A549 (cell line): ENCODE measurements at regions not wholly inside any gene's neighbourhood (a gene's known extent, or its start where the extent isn't known, plus 50 kb on each side); places are given as distances from the start of the nearest gene placed in this dataset.
"Not testable (repeated sequence)": the region's sequence is repeated elsewhere in the genome, so short reads cannot be mapped to it uniquely, and the experiment has no call there.

ENCODE experiments used
- ATAC-seq, 2 experiments: fragments of 200-7000 bp in 1 of 2; fragments of >200 bp in 1 of 2; cut with Nextera tagmentation in 1 of 2; cut with Tn5 transposase in 1 of 2; 3 replicates each; pipeline versions ENCODE4 v1.8.0 to v1.9.1; 2018 to 2020; ENCODE audit warnings: mild to moderate bottlenecking in 1 of 2, moderate library complexity in 1 of 2
- CTCF ChIA-PET: fragments of 300-600 bp; sonication (Branson Sonifier 250); formaldehyde crosslinking; extraction: SDS; loops from one replicate; lab custom pipeline; 2021; ENCODE audit warnings: antibody characterized with exemption, inconsistent platforms; lab: Yijun Ruan, JAX
- POLR2A ChIA-PET: fragments of 350-600 bp; formaldehyde crosslinking; extraction: SDS; loops from one replicate; lab custom pipeline; 2021; ENCODE audit warnings: antibody characterized with exemption, inconsistent platforms; lab: Yijun Ruan, JAX
- DNase-seq, 2 experiments: peaks; one replicate each; pipeline versions ENCODE4 v3.0.0 to v3.0.0-alpha.2; 2011 to 2016; ENCODE audit warnings: low read depth in 1 of 2, low spot score in 1 of 2
- FAIRE-seq: peaks from 2 replicates; lab custom pipeline; 2011; peaks lifted over from hg19 to GRCh38; lab: Jason Lieb, UNC
- H3K27ac ChIP-seq, 2 experiments: fragments of >200 bp; sonication (Bioruptor Twin); formaldehyde crosslinking; 3 replicates each; pipeline ENCODE4 v1.5.1; 2016 to 2017
- H3K4me1 ChIP-seq: fragments of >200 bp; sonication (Bioruptor Twin); formaldehyde crosslinking; 3 replicates; pipeline ENCODE4 v1.6.1; 2016
- H3K4me2 ChIP-seq: fragments of >200 bp; sonication (Bioruptor Twin); formaldehyde crosslinking; 3 replicates; pipeline ENCODE4 v1.6.1; 2016
- H3K4me3 ChIP-seq: fragments of >200 bp; sonication (Bioruptor Twin); formaldehyde crosslinking; 3 replicates; pipeline ENCODE4 v1.5.1; 2016
- H3K9me3 ChIP-seq: fragments of >200 bp; sonication (Bioruptor Twin); formaldehyde crosslinking; 3 replicates; pipeline ENCODE4 v1.6.1; 2016
- BHLHE40 ChIP-seq: IDR thresholded peaks from 2 replicates; pipeline ENCODE4 v1.6.1; 2012; ENCODE audit warnings: low read depth, low read length, inconsistent platforms
- CBX8 ChIP-seq: fragments of 200-600 bp; sonication (generic); IDR thresholded peaks from 2 replicates; pipeline ENCODE4 v1.6.1; 2016
- CHD2 ChIP-seq: fragments of 150-350 bp; IDR thresholded peaks from 2 replicates; pipeline ENCODE4 v1.6.1; 2014; ENCODE audit warnings: low read length; ENCODE audit not compliant: partially characterized antibody
- CHD4 ChIP-seq: fragments of 200-600 bp; sonication (generic); IDR thresholded peaks from 2 replicates; pipeline ENCODE4 v1.6.1; 2016; ENCODE audit warnings: antibody characterized with exemption, mild to moderate bottlenecking, borderline replicate concordance
- CTCF ChIP-seq: fragments of >200 bp; sonication (Bioruptor Twin); formaldehyde crosslinking; IDR thresholded peaks from 3 replicates; pipeline ENCODE4 v1.5.1; 2016
- ESRRA ChIP-seq: fragments of 150-350 bp; IDR thresholded peaks from 2 replicates; pipeline ENCODE4 v1.6.1; 2014; ENCODE audit warnings: mild to moderate bottlenecking, low read length, borderline replicate concordance
- KDM5A ChIP-seq: fragments of 200-600 bp; sonication (generic); IDR thresholded peaks from 2 replicates; pipeline ENCODE4 v1.6.1; 2016; ENCODE audit warnings: antibody characterized with exemption, mild to moderate bottlenecking
- MYC ChIP-seq: IDR thresholded peaks from 2 replicates; pipeline ENCODE4 v1.6.1; 2012; ENCODE audit warnings: mild to moderate bottlenecking, inconsistent platforms, low read length, improper control_type of control experiment, borderline replicate concordance
- PHF8 ChIP-seq: fragments of 200-600 bp; sonication (generic); IDR thresholded peaks from 2 replicates; pipeline ENCODE4 v1.6.1; 2016; ENCODE audit warnings: low read depth, mild to moderate bottlenecking, antibody characterized with exemption, moderate library complexity, borderline replicate concordance
- POLR2AphosphoS2 ChIP-seq: conservative IDR thresholded peaks from 2 replicates; pipeline ENCODE4 v1.6.1; 2012; ENCODE audit warnings: low read length, improper control_type of control experiment, inconsistent platforms
- RCOR1 ChIP-seq: fragments of 150-350 bp; IDR thresholded peaks from 2 replicates; pipeline ENCODE4 v1.6.1; 2014; ENCODE audit warnings: antibody characterized with exemption, low read length, low read depth
- RNF2 ChIP-seq: fragments of 200-600 bp; sonication (generic); IDR thresholded peaks from 2 replicates; pipeline ENCODE4 v1.6.1; 2016; ENCODE audit warnings: low read depth, mild to moderate bottlenecking, antibody characterized with exemption, moderate library complexity, borderline replicate concordance
- ZC3H11A ChIP-seq: fragments of 450-650 bp; IDR thresholded peaks from 2 replicates; pipeline ENCODE4 v1.6.1; 2014; ENCODE audit warnings: antibody characterized with exemption, mild to moderate bottlenecking
- WGBS: methylation state at CpG from one replicate; pipeline ENCODE4 v1.1.6; 2017; ENCODE audit errors: missing lambda C conversion rate; 5-methylcytosine and 5-hydroxymethylcytosine counted together
- TF ChIP-seq, protein P1 (sequence below): IDR thresholded peaks from 2 replicates; pipeline ENCODE4 v1.6.1; 2012; ENCODE audit warnings: low read depth, borderline replicate concordance
- TF ChIP-seq, protein P2 (sequence below): fragments of 450-650 bp; IDR thresholded peaks from 2 replicates; pipeline ENCODE4 v1.6.1; 2014; ENCODE audit warnings: antibody characterized with exemption
- TF ChIP-seq, protein P3 (sequence below): fragments of >200 bp; sonication (Bioruptor Twin); formaldehyde crosslinking; IDR thresholded peaks from 2 replicates; pipeline ENCODE4 v1.6.1; 2016
- TF ChIP-seq, protein P4 (sequence below): fragments of 200-600 bp; sonication (generic); IDR thresholded peaks from 2 replicates; pipeline ENCODE4 v1.6.1; 2016; ENCODE audit warnings: antibody characterized with exemption, mild to moderate bottlenecking, moderate library complexity

- ATAC-seq (no peak), DNase-seq (no peak), FAIRE-seq (no peak)
- ChIA-PET CTCF (interaction anchor here (0.6 to 1.6 kb wide), 2 partner anchors 9 to 781 kb away, joined by 4 to 7 read pairs; no protein-coding TSS in a partner anchor), POLR2A (no interaction called here)
- WGBS, result 59% methylated on average over 6 of the region's 6 CpGs
- Histone ChIP-seq H3K4me2 (no peak overlapping the region), H3K4me3 (no peak overlapping the region), H3K27ac (no peak overlapping the region), H3K4me1 (no peaks in the 10 kb centered on the region), H3K9me3 (no peaks in the 10 kb centered on the region)
- TF ChIP-seq, protein P1, sequence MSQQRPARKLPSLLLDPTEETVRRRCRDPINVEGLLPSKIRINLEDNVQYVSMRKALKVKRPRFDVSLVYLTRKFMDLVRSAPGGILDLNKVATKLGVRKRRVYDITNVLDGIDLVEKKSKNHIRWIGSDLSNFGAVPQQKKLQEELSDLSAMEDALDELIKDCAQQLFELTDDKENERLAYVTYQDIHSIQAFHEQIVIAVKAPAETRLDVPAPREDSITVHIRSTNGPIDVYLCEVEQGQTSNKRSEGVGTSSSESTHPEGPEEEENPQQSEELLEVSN, result no peak
- TF ChIP-seq RNF2, result no peak
These were observed 605.1 kb downstream of the BCOR start for GRCh38 chrX:39492497-39493162.

GRCh38 chrX:39493168-39493567 lies 604.6 kb downstream of the BCOR start:
- FAIRE-seq, result peak; percentile 76
- no peak for TF ChIP-seq KDM5A
- TF ChIP-seq, protein P2, sequence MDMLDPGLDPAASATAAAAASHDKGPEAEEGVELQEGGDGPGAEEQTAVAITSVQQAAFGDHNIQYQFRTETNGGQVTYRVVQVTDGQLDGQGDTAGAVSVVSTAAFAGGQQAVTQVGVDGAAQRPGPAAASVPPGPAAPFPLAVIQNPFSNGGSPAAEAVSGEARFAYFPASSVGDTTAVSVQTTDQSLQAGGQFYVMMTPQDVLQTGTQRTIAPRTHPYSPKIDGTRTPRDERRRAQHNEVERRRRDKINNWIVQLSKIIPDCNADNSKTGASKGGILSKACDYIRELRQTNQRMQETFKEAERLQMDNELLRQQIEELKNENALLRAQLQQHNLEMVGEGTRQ, result no peak
- TF ChIP-seq RCOR1, result no peak
- no peak for TF ChIP-seq CHD2
- TF ChIP-seq CHD4, result no peak
- TF ChIP-seq, protein P3, sequence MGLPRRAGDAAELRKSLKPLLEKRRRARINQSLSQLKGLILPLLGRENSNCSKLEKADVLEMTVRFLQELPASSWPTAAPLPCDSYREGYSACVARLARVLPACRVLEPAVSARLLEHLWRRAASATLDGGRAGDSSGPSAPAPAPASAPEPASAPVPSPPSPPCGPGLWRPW, result no peak
- TF ChIP-seq ESRRA, result no peak
- Histone ChIP-seq H3K9me3 (no peaks in the 10 kb centered on the region), H3K4me2 (no peak overlapping the region), H3K4me1 (no peaks in the 10 kb centered on the region), H3K27ac (no peak overlapping the region), H3K4me3 (no peak overlapping the region)
- 87% methylated on average over 1 of the region's 1 CpG for WGBS
- no peak for ATAC-seq
- ChIA-PET CTCF (interaction anchor here (1.6 kb wide), 1 partner anchor 9 kb away, joined by 4 read pairs; no protein-coding TSS in a partner anchor), POLR2A (no interaction called here)
- no peak for DNase-seq

- CTCF ChIA-PET, POLR2A ChIA-PET, H3K4me2 ChIP-seq, H3K4me3 ChIP-seq, H3K27ac ChIP-seq, H3K9me3 ChIP-seq, DNase-seq, H3K4me1 ChIP-seq, FAIRE-seq, ATAC-seq: not testable (repeated sequence)
- WGBS, result 64% methylated on average over 4 of the region's 4 CpGs
These were observed 600.6 kb downstream of the BCOR start for GRCh38 chrX:39497117-39497516.

DNA sequence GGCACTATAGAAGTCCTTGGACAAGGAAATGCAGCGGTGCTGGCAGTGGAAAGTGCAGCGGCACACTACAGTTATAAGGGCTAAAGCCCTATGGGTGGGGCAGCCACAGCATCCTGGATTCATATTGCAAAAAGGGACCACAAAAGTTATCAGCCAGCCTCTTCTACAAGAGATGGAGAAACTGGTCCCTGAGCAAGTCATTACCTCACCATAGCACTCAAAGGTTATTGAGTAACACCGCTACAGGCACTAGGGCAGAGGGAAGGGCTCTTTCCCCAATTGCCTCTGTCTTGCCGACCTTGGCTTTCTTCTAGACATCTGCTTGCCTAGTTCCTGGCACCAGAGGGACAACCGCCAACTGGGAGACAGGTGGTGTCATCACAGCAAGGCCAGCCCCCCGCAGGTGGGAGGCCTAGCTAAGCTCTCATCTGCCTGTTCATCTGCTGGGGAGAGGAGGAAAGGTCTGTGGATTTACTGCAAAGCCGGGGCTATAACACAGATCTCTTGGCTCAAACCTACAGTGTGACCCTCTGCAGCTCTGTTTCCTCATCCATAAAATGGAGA lies 600.0 kb downstream of the BCOR start:
- 61% methylated on average over 6 of the region's 7 CpGs for WGBS
- POLR2A ChIA-PET, result no interaction called here

DNA sequence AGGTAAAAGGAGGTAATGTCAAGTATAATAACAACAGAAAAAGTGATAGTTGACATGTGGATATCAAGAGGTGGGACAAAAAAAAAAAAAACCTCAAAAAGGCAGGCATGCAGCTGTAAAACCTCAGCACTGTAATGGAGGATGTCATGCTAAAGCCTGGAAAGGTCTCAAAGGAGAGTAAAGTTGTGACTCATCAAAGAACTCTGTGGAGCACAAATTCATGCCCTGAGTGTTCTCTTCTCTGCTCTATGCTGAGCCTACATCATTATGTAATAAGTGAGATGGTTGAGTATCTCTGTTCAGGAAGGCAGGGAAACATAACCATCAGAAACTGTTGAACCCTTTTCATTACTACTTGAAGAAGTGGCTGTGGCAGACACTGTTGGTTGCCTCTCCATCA lies 597.8 kb downstream of the BCOR start:
- Histone ChIP-seq H3K4me3 (no peak overlapping the region), H3K4me1 (no peaks in the 10 kb centered on the region), H3K9me3 (no peaks in the 10 kb centered on the region), H3K4me2 (no peak overlapping the region), H3K27ac (no peak overlapping the region)
- ChIA-PET POLR2A (no interaction called here), CTCF (interaction anchor here (0.7 to 1.2 kb wide), 2 partner anchors 19 to 98 kb away, joined by 3 read pairs; no protein-coding TSS in a partner anchor)
- no peak for FAIRE-seq
- ATAC-seq, result no peak
- no peak for DNase-seq
- TF ChIP-seq ZC3H11A (no peak), CTCF (no peak), BHLHE40 (no peak), POLR2AphosphoS2 (no peak), PHF8 (no peak), KDM5A (no peak), RNF2 (no peak)
- TF ChIP-seq, protein P4, sequence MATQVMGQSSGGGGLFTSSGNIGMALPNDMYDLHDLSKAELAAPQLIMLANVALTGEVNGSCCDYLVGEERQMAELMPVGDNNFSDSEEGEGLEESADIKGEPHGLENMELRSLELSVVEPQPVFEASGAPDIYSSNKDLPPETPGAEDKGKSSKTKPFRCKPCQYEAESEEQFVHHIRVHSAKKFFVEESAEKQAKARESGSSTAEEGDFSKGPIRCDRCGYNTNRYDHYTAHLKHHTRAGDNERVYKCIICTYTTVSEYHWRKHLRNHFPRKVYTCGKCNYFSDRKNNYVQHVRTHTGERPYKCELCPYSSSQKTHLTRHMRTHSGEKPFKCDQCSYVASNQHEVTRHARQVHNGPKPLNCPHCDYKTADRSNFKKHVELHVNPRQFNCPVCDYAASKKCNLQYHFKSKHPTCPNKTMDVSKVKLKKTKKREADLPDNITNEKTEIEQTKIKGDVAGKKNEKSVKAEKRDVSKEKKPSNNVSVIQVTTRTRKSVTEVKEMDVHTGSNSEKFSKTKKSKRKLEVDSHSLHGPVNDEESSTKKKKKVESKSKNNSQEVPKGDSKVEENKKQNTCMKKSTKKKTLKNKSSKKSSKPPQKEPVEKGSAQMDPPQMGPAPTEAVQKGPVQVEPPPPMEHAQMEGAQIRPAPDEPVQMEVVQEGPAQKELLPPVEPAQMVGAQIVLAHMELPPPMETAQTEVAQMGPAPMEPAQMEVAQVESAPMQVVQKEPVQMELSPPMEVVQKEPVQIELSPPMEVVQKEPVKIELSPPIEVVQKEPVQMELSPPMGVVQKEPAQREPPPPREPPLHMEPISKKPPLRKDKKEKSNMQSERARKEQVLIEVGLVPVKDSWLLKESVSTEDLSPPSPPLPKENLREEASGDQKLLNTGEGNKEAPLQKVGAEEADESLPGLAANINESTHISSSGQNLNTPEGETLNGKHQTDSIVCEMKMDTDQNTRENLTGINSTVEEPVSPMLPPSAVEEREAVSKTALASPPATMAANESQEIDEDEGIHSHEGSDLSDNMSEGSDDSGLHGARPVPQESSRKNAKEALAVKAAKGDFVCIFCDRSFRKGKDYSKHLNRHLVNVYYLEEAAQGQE, result no peak

More for the DNA sequence above, 600.0 kb downstream of the BCOR start:
- no peak overlapping the region for H3K27ac ChIP-seq
- H3K9me3 ChIP-seq, result no peaks in the 10 kb centered on the region
- TF ChIP-seq, protein P1, result no peak
- no peak for TF ChIP-seq MYC
- TF ChIP-seq CBX8, result no peak
- no peak overlapping the region for H3K4me2 ChIP-seq
- H3K4me3 ChIP-seq, result no peak overlapping the region
- no peaks in the 10 kb centered on the region for H3K4me1 ChIP-seq
- ATAC-seq (no peak), DNase-seq (no peak), FAIRE-seq (no peak)
- CTCF ChIA-PET, result no interaction called here
